ENCODE measurements at regions not wholly inside any gene's neighbourhood (a gene's known extent, or its start where the extent isn't known, plus 50 kb on each side); places are given as distances from the start of the nearest gene placed in this dataset.
"Not testable (repeated sequence)": the region's sequence is repeated elsewhere in the genome, so short reads cannot be mapped to it uniquely, and the experiment has no call there.

- DNase-seq, result no peak
Measured at GRCh38 chr5:75940418-75940817, 142.8 kb upstream of the SV2C start.

- no peak for DNase-seq
Measured at GRCh38 chr5:75935572-75935971, 147.6 kb upstream of the SV2C start.

GRCh38 chr5:75933489-75933888 lies 149.7 kb upstream of the SV2C start:
- DNase-seq, result no peak

- DNase-seq, result no peak
Measured at GRCh38 chr5:75931175-75931574, 152.0 kb upstream of the SV2C start.

- no peak for DNase-seq
Measured at GRCh38 chr5:75928992-75929391, 154.2 kb upstream of the SV2C start.

- DNase-seq, result no peak
Measured at GRCh38 chr5:75922480-75922879, 160.7 kb upstream of the SV2C start.

- no peak for DNase-seq
Measured at GRCh38 chr5:75921011-75921410, 162.2 kb upstream of the SV2C start.

GRCh38 chr5:75916144-75916543 lies 167.0 kb upstream of the SV2C start:
- DNase-seq, result no peak

GRCh38 chr5:75909223-75909622 lies 174.0 kb upstream of the SV2C start:
- DNase-seq, result no peak

- DNase-seq, result no peak
Measured at GRCh38 chr5:75907651-75908050, 175.5 kb upstream of the SV2C start.

GRCh38 chr5:75894482-75894881 lies 177.2 kb upstream of the POC5 start:
- DNase-seq, result no peak

- no peak for DNase-seq
Measured at GRCh38 chr5:75891736-75892135, 174.5 kb upstream of the POC5 start.

GRCh38 chr5:75891020-75891419 lies 173.8 kb upstream of the POC5 start:
- DNase-seq, result no peak

GRCh38 chr5:75890546-75890945 lies 173.3 kb upstream of the POC5 start:
- DNase-seq, result no peak

GRCh38 chr5:75886706-75887105 lies 169.5 kb upstream of the POC5 start:
- DNase-seq, result no peak

- DNase-seq, result no peak
Measured at GRCh38 chr5:75885849-75886596, 168.8 kb upstream of the POC5 start.

- DNase-seq, result no peak
Measured at GRCh38 chr5:75885321-75885720, 168.1 kb upstream of the POC5 start.

GRCh38 chr5:75869891-75870290 lies 152.7 kb upstream of the POC5 start:
- DNase-seq, result no peak

- no peak for DNase-seq
Measured at GRCh38 chr5:75862872-75863271, 145.6 kb upstream of the POC5 start.

- not testable (repeated sequence) for DNase-seq
Measured at GRCh38 chr5:75859621-75860020, 142.4 kb upstream of the POC5 start.

GRCh38 chr5:75856056-75856455 lies 138.8 kb upstream of the POC5 start:
- no peak for DNase-seq

GRCh38 chr5:75848077-75848476 lies 130.8 kb upstream of the POC5 start:
- DNase-seq, result no peak

- DNase-seq, result no peak
Measured at GRCh38 chr5:75847561-75848021, 130.4 kb upstream of the POC5 start.

- no peak for DNase-seq
Measured at GRCh38 chr5:75844301-75844700, 127.1 kb upstream of the POC5 start.

GRCh38 chr5:75843319-75843718 lies 126.1 kb upstream of the POC5 start:
- no peak for DNase-seq
